Neural cell (in vitro differentiated cells): ENCODE measurements at regions not wholly inside any gene's neighbourhood (a gene's known extent, or its start where the extent isn't known, plus 50 kb on each side); places are given as distances from the start of the nearest gene placed in this dataset.

Source experiments
- CTCF ChIP-seq: fragments of 450-650 bp; IDR thresholded peaks from 2 replicates; pipeline ENCODE4 v1.5.1; 2014; ENCODE audit warnings: antibody characterized with exemption, mild to moderate bottlenecking, moderate library complexity; ENCODE audit not compliant: poor library complexity, severe bottlenecking
- EP300 ChIP-seq: fragments of 450-650 bp; conservative IDR thresholded peaks from 2 replicates; pipeline ENCODE4 v1.6.1; 2014; ENCODE audit warnings: antibody characterized with exemption, mild to moderate bottlenecking, moderate library complexity; ENCODE audit not compliant: poor library complexity, severe bottlenecking
- EZH2 ChIP-seq: fragments of 200-600, 300-800 bp; shearing (Covaris generic), sonication (generic); IDR thresholded peaks from 2 replicates; pipeline ENCODE4 v1.6.1; 2014; ENCODE audit warnings: antibody characterized with exemption, low read length, borderline replicate concordance, mild to moderate bottlenecking; ENCODE audit not compliant: insufficient read depth, poor library complexity, severe bottlenecking
- MXI1 ChIP-seq: fragments of 450-650 bp; conservative IDR thresholded peaks from 2 replicates; pipeline ENCODE4 v1.6.1; 2014; ENCODE audit warnings: antibody characterized with exemption, mild to moderate bottlenecking; ENCODE audit not compliant: poor library complexity, severe bottlenecking
- POLR2AphosphoS5 ChIP-seq: IDR thresholded peaks from 2 replicates; pipeline ENCODE4 v1.6.1; 2012
- RAD21 ChIP-seq: fragments of 450-650 bp; conservative IDR thresholded peaks from 2 replicates; pipeline ENCODE4 v1.6.1; 2014; ENCODE audit warnings: antibody characterized with exemption, mild to moderate bottlenecking, moderate library complexity
- SMC3 ChIP-seq: fragments of 450-650 bp; conservative IDR thresholded peaks from 2 replicates; pipeline ENCODE4 v1.6.1; 2014; ENCODE audit warnings: antibody characterized with exemption, mild to moderate bottlenecking, moderate library complexity; ENCODE audit not compliant: poor library complexity
- TAF1 ChIP-seq: IDR thresholded peaks from 2 replicates; pipeline ENCODE4 v1.6.1; 2012; ENCODE audit warnings: low read depth

- TF ChIP-seq CTCF: no peak
- no peak for TF ChIP-seq POLR2AphosphoS5
- no peak for TF ChIP-seq RAD21
- no peak for TF ChIP-seq EZH2
- TF ChIP-seq SMC3: no peak
- TF ChIP-seq TAF1: no peak
- TF ChIP-seq EP300: no peak
- no peak for TF ChIP-seq MXI1
Measured at GRCh38 chr4:31246856-31247255, 526.7 kb downstream of the PCDH7 start.
